Loucy (cell line): ENCODE measurements at regions not wholly inside any gene's neighbourhood (a gene's known extent, or its start where the extent isn't known, plus 50 kb on each side); places are given as distances from the start of the nearest gene placed in this dataset.

Experiments used
- H2AFZ ChIP-seq: fragments of 200-600 bp; sonication (generic); 2 replicates; pipeline ENCODE4 v1.6.0; 2016; ENCODE audit warnings: antibody characterized with exemption, mild to moderate bottlenecking, low read length, moderate library complexity
- H3F3A ChIP-seq: fragments of 200-600 bp; 2 replicates; pipeline ENCODE4 v1.6.0; 2016; ENCODE audit warnings: antibody characterized with exemption, low read depth, mild to moderate bottlenecking
- H3K27me3 ChIP-seq: fragments of 200-600 bp; sonication (generic); 2 replicates; pipeline ENCODE4 v1.6.1; 2014; ENCODE audit warnings: low read length, mild to moderate bottlenecking; ENCODE audit not compliant: insufficient read depth, poor library complexity, severe bottlenecking
- H3K36me3 ChIP-seq: fragments of 200-600 bp; sonication (generic); 2 replicates; pipeline ENCODE4 v1.6.1; 2016; ENCODE audit warnings: low read length; ENCODE audit not compliant: insufficient read depth
- H3K4me1 ChIP-seq: fragments of 200-600 bp; sonication (generic); 2 replicates; pipeline ENCODE4 v1.5.1; 2014; ENCODE audit warnings: low read length, mild to moderate bottlenecking; ENCODE audit not compliant: insufficient read depth, poor library complexity, severe bottlenecking
- H3K4me2 ChIP-seq: fragments of 200-600 bp; sonication (generic); 2 replicates; pipeline ENCODE4 v1.6.0; 2014; ENCODE audit warnings: antibody characterized with exemption, low read length, low read depth, mild to moderate bottlenecking; ENCODE audit not compliant: poor library complexity, severe bottlenecking
- H3K4me3 ChIP-seq: fragments of 200-600 bp; sonication (generic); 2 replicates; pipeline ENCODE4 v1.5.1; 2014; ENCODE audit warnings: low read length, mild to moderate bottlenecking, mixed read lengths; ENCODE audit not compliant: poor library complexity, severe bottlenecking
- H3K79me2 ChIP-seq: fragments of 200-600 bp; sonication (generic); 2 replicates; pipeline ENCODE4 v1.6.1; 2014; ENCODE audit warnings: low read length; ENCODE audit not compliant: insufficient read depth
- H3K9ac ChIP-seq: fragments of 200-600 bp; sonication (generic); 2 replicates; pipeline ENCODE4 v1.6.0; 2014; ENCODE audit warnings: mild to moderate bottlenecking, low read depth, low read length, moderate library complexity; ENCODE audit not compliant: poor library complexity, severe bottlenecking
- H3K9me2 ChIP-seq: fragments of 200-600 bp; sonication (generic); replicated peaks from 2 replicates; pipeline ENCODE4 v1.6.1; 2016; ENCODE audit warnings: low read depth, low read length, mixed read lengths
- H3K9me3 ChIP-seq: fragments of 200-600 bp; sonication (generic); 2 replicates; pipeline ENCODE4 v1.6.1; 2014; ENCODE audit warnings: mild to moderate bottlenecking, antibody characterized with exemption, low read length, low read depth; ENCODE audit not compliant: insufficient read depth
- H4K20me1 ChIP-seq: fragments of 200-600 bp; sonication (generic); 2 replicates; pipeline ENCODE4 v1.6.0; 2014; ENCODE audit warnings: antibody characterized with exemption, low read length, mild to moderate bottlenecking; ENCODE audit not compliant: insufficient read depth, poor library complexity, severe bottlenecking
- EZH2phosphoT487 ChIP-seq: fragments of 200-600 bp; IDR thresholded peaks from 2 replicates; pipeline ENCODE4 v1.6.1; 2018; ENCODE audit warnings: antibody characterized with exemption, mild to moderate bottlenecking, moderate library complexity, borderline replicate concordance
- TF ChIP-seq, protein P1 (sequence below): fragments of 200-600 bp; sonication (generic); conservative IDR thresholded peaks from 2 replicates; pipeline ENCODE4 v1.5.1; 2014; ENCODE audit warnings: mild to moderate bottlenecking, antibody characterized with exemption, low read length

DNA sequence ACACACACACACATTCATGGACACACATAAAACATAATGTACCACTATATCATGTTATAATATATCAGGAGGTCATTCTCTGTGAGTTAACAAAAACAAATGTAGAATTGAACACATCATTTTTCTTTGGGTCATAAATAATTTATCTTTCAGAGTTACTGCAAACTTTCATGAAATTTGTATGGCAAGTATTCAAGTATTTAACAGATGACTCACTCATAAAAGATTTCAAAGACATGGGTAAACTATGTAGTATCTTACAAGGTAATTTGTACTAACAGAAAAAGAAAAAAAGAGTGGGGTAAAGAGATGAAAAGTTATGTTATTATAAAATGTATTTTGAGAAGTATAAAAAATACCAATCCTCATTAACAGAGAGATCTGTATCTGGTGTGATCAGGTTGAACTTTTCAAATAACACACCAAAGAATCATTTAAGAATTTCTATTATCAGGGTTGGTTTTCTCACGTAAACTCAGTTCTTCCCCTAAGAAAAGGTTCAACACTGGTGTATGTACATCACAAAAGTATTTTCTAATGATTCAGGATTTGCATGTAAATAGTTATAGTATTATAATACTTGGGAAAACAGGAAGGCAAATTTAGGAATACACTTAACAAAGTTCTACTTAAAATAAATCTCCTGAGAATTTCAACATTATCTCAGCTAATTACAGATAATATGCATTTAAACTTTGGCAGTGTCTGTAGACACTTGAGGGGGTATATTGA lies 933.1 kb upstream of the LRRN3 start:
- Histone ChIP-seq H3K9me3 (no peaks in the 10 kb centered on the region), H3K79me2 (no peaks in the 10 kb centered on the region), H4K20me1 (no peaks in the 10 kb centered on the region), H3F3A (no peaks in the 10 kb centered on the region), H3K4me3 (no peak overlapping the region), H3K9ac (no peak overlapping the region), H3K4me1 (no peaks in the 10 kb centered on the region), H3K36me3 (no peaks in the 10 kb centered on the region), H3K27me3 (no peaks in the 10 kb centered on the region), H3K9me2 (no peaks in the 10 kb centered on the region), H2AFZ (no peak overlapping the region), H3K4me2 (no peak overlapping the region)
- TF ChIP-seq, protein P1, sequence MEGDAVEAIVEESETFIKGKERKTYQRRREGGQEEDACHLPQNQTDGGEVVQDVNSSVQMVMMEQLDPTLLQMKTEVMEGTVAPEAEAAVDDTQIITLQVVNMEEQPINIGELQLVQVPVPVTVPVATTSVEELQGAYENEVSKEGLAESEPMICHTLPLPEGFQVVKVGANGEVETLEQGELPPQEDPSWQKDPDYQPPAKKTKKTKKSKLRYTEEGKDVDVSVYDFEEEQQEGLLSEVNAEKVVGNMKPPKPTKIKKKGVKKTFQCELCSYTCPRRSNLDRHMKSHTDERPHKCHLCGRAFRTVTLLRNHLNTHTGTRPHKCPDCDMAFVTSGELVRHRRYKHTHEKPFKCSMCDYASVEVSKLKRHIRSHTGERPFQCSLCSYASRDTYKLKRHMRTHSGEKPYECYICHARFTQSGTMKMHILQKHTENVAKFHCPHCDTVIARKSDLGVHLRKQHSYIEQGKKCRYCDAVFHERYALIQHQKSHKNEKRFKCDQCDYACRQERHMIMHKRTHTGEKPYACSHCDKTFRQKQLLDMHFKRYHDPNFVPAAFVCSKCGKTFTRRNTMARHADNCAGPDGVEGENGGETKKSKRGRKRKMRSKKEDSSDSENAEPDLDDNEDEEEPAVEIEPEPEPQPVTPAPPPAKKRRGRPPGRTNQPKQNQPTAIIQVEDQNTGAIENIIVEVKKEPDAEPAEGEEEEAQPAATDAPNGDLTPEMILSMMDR: no peak
- no peak for TF ChIP-seq EZH2phosphoT487

DNA sequence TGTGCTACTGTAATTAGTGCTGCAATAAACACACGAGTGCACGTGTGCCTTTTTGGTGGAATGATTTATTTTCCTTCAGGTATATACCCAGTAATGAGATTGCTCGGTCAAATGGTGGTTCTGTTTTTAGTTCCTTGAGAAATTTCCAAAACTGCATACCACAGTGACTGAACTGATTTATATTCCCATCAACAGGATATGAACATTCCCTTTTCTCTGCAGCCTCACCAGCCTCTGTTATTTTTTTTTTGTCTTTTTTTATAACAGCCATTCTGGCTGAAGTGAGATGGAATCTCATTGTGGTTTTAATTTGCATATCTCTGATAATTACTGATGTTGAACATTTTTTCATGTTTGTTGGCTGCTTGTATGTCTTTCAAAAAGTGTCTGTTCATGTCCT lies 922.9 kb upstream of the LRRN3 start:
- no peak overlapping the region for H2AFZ ChIP-seq
- TF ChIP-seq EZH2phosphoT487: no peak
- TF ChIP-seq, protein P1: no peak

GRCh38 chr7:110170841-110171240 lies 920.1 kb upstream of the LRRN3 start:
- Histone ChIP-seq H3K9ac (no peak overlapping the region), H3K79me2 (no peaks in the 10 kb centered on the region), H3K4me3 (no peak overlapping the region), H3K4me2 (no peak overlapping the region), H2AFZ (no peak overlapping the region), H3K27me3 (no peaks in the 10 kb centered on the region), H4K20me1 (no peaks in the 10 kb centered on the region), H3K9me3 (no peaks in the 10 kb centered on the region), H3K9me2 (no peaks in the 10 kb centered on the region), H3K4me1 (no peaks in the 10 kb centered on the region), H3F3A (no peaks in the 10 kb centered on the region), H3K36me3 (no peaks in the 10 kb centered on the region)
- TF ChIP-seq EZH2phosphoT487: no peak
- TF ChIP-seq, protein P1: no peak

More for the DNA sequence above, 922.9 kb upstream of the LRRN3 start:
- H3K79me2 ChIP-seq: no peaks in the 10 kb centered on the region
- H3K36me3 ChIP-seq: no peaks in the 10 kb centered on the region
- no peak overlapping the region for H3K9ac ChIP-seq
- no peaks in the 10 kb centered on the region for H3F3A ChIP-seq
- no peaks in the 10 kb centered on the region for H3K4me1 ChIP-seq
- H3K9me3 ChIP-seq: no peaks in the 10 kb centered on the region
- no peak overlapping the region for H3K4me3 ChIP-seq
- H3K4me2 ChIP-seq: no peak overlapping the region
- H3K27me3 ChIP-seq: no peaks in the 10 kb centered on the region
- H3K9me2 ChIP-seq: no peaks in the 10 kb centered on the region
- H4K20me1 ChIP-seq: no peaks in the 10 kb centered on the region
